IPS-NIHi7 (cell line): ENCODE measurements at regions not wholly inside any gene's neighbourhood (a gene's known extent, or its start where the extent isn't known, plus 50 kb on each side); places are given as distances from the start of the nearest gene placed in this dataset.
A peak's percentile ranks its signal among the peaks of the same experiment; 100 is the strongest.

Source experiments
- DNase-seq: peaks from one replicate; pipeline ENCODE4 v3.0.0; 2012; ENCODE audit warnings: mixed read lengths; ENCODE audit errors: extremely low spot score

DNA sequence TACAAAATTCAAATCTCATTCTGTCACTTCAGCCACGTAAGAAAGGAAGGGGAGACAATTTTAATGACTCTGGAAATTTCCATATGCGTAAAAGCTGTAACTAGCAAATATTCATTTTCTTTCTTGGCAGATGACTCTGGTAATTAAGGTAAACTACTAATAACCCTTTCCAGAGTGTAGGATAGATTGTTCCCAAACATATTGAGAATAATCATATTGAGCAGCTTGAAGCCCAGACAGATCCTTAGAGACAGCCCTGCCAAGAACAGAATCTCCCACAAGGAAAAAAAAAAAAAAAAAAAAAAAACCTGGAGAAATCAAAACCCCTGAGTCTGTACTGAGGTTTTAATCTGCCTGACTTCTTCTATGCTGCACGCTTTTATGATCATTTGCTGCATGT is 163.6 kb upstream of the TMPO start:
- no peak for DNase-seq

DNA sequence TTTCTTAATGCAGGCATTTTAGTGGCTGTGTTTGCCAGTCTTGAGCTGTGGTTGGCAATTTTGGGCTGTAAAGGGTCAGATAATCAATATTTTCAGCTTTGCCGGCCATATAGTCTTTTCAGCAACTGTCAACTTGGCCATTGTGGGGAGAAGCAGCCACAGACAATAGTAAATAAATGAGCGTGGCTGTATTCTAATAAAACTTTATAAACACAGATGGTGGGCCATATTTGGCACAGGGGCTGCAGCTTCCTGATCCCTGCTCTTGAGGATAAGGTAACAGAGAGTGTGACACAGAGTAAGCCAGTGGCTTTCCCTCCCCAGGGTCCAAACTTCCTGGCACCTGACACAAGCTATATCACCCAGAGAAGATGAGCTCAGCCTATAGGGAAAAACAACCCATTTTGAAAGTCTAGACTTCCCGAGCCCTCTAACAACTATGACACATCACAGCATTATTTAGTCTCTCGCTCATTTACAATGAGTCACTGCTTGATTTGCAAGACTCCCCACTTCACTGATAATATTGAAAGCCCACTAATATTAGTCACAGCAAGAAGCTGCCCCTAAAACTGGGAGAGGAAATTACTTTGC is 163.1 kb upstream of the TMPO start:
- DNase-seq: peak; percentile 48

DNA sequence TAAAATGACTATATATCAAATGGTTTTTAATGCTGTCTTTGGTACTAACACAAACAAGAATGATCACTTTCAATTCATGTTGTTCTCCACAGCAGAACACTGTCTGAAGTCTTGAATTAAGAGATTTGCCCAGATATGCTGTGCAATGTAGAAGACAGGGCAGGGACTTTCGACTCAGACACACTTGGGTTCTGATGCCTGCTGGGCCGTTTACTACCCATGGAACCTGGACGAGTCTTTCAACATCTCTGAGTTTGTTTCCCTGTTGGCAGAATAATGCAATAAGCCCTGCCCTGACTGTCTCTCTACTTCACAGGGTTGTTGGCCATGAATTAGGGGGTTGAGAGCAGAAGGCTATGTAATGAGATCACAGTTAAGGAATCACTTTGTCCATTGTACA is 162.6 kb upstream of the TMPO start:
- DNase-seq: no peak

DNA sequence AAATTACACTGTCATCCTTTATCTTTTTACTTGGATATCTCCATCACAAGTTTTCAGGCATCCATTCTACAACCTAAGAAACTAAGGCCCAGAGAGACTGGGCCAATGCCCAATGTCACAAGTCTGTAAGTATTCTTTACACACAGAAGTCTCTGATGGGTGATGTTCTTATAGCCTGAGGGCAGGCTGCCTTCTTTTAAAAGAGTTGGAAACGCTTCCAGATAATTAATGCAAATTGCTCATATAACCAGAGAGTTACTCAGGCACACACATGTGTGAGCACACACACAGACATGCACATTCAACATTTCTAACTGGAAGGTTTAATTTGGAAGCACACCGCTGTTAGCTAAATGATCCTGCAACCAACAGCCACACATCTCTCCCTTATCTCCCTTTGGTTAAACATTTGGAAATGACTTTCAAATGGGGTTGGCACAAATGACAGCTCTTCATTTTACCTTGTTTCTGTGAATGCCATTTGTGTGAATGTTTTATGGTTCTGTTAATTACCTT is 160.8 kb upstream of the TMPO start:
- no peak for DNase-seq

DNA sequence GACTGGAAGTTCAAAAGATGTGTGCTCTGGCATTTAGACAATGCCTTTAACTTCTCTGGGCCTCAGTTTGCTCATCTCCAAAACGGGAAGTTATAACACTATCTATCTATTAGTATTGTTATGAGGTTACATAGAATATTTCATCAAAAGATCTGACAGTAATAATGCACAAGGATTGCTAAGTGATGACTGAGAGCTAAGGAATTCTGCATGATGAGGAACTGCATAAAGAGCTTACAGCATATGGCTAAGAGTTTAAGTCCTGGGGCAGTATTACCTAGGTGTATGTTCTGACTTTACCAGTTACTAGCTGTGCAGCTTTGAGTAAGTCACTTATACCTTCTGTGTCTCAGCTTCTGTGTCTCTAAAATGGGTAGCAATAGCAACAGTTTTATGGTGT is 160.1 kb upstream of the TMPO start:
- DNase-seq: no peak

DNA sequence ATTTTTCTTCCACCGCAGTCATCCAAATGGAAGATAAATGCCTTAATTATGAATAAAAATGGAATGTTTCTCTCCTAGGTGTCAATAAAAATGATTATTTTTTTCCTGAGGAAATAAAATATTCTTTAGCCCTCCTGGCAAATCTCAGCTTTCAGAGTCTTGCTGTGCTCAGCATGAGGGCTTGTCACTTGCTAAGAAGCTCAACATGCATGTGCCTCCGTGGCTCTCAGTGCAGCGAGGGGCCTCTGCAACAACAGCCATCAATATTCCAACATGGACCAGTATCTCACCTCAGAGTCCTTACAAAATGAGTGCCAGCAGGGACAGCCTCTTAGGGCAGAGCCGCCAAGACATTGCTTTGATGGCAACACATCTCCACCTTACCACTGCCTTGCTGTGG is 159.5 kb upstream of the TMPO start:
- no peak for DNase-seq

DNA sequence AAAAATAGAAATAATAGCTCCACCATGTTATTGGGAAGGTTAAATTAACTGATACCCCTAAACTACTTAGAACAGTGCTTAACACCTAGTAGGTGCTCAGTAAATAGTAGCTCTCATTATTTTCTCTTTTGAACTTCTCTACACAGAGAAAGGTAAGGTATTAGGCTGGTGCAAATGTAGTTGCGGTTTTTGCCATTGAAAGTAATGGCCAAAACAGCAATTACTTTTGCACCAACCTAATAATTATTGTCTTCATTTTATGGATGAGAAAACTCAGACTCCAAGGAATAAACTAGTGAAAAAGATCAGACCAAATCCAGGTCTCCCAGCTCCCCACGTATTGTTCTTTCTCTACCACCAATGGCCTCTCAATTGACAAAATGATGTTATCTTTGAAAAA is 157.2 kb upstream of the TMPO start:
- DNase-seq: no peak

DNA sequence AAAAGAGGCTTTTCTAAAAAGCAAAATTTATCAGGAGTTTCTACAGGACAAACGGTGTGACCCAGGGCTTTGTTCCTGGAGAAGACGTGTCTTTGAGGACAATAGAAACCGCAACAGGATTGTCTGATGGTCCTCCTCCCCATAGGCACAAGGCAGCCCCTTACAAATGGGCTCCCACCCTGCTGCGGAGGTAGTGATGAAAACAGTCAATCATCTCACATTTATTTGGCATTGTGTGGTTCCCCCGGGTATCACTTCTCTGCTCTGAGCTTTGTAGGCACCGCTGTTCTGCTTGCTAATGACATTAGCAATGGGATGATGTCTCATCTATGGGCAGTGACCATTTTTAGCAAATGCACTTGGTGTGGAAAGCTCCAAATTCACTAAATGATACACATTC is 155.5 kb upstream of the TMPO start:
- no peak for DNase-seq

DNA sequence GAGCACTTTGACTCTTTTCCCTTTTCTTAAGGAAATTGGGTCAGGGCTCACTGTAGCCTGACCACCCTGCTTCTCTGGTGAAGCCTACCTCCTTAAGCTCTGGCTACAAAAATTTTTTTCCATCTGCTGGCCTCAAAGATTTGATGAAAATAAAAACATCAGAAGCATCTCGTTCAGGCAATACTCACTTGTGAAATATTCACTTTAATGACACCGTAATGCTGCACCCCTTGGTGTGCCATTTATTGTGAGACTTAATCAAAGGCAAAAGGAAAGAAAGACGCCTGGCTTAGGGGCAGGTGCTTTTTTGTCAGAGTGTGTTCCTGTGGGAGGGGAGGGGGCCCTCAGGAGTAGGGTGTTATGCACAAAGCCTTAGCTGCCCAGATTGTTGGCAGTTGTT is 155.0 kb upstream of the TMPO start:
- DNase-seq: no peak

DNA sequence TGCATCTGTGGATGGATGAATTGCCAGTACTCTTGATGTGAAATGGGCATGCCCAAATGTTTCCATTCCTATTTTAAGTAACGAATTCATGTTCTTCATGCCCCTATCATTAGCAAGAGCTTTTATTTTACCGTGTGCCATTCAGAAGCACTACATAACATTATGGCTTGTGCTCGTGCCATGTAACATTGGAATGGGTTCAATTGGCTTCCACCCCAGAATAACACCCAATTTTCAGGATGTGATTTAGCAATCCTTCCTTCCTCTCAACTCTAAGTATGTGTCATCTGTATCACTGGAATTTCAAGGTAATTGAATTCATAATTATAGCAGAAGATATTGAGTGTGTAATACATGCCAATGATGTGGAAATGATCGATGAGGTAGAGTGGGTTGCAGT is 145.8 kb upstream of the TMPO start:
- DNase-seq: no peak

DNA sequence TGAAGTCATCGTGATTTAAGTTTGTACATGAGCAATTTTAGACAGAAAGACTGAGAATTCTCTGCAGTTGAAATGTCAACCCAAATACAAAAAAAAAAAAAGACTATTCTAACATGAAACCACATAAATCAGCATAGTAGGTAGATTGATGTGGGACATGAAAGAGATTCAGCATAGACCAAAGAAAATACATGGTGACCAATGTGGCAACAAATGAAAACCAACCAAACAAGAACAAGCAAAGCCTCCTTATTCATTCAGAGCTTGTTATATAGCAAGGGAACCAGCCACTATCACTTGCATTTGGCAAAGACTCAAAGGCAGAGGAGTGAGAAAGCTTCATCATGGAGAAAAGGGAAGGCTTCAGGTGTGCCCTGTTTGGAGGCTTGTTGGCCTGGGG is 144.4 kb upstream of the TMPO start:
- no peak for DNase-seq

DNA sequence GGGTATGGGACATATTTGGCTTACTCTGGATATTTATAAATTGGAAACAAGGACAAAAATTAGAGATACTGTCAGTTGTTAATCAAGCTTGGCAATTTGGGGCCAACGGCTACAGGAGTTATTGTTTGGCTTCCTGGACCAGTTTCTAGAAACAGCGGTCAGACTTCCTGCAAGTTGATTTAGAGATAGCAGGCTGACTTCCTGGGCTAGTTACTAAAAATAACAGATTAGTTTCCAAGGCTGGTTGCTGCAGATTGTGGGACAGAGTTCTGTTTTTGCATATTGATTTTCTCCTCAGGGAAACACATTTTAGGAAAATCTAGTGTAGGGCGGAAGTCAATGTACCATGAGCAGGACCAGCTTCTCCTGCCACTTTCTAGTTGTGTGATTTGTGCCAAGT is 144.0 kb upstream of the TMPO start:
- no peak for DNase-seq

DNA sequence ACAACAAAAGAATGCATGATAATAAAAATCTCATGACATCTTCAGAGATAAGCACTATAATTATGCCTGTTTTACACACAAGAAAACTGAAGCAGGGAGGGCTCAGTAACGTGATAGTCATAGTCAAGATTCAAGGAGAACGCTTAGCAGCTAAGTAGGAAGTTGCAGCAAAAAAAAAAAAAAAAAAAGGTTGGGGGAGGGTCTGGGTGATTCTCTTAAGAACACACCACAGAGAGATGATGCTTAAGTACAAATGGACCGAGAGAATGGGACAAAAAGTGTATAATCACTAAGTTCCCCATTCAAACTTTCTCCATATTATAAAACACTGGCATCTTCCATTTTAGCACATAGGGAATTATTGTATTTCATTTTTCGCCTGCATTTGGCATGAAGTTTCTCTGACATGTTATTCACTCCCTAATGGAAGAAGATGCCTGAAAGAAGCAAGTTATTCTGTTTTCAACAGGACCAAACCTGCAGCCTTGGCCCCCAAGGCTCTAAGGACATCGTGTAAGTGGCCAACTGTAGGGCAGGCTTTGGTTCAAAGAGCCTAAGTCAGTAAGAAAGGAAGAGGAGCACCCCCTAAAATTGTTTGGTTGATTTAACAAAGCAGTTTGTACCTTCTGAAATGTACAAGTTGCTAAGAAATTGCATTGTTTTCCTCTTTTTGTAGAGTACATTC is 142.9 kb upstream of the TMPO start:
- DNase-seq: no peak

DNA sequence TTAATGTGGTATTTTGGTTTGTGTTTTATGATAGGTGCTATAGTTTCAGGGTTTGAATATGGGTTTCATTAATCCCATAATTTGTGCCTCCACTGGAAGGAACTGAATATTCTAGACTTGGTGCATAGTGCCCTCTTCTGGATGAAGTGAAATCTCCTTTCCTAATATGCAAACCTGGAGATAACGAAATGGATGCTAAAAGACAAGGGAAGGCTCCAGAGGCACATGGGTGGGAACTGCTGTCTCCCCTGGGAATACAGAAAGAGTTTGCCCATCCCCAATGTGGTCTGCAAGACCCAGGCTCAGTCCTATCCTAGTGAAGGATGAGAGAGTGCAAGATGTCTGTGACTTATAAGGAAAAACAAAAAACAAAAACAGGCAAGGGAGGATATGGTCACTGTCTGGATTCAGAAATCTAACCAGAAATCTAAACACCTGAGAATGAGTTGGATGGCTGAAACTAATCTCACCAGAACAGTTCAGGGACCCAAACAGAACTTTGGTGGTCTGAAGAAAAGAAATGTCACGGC is 142.3 kb upstream of the TMPO start:
- peak; percentile 60 for DNase-seq

DNA sequence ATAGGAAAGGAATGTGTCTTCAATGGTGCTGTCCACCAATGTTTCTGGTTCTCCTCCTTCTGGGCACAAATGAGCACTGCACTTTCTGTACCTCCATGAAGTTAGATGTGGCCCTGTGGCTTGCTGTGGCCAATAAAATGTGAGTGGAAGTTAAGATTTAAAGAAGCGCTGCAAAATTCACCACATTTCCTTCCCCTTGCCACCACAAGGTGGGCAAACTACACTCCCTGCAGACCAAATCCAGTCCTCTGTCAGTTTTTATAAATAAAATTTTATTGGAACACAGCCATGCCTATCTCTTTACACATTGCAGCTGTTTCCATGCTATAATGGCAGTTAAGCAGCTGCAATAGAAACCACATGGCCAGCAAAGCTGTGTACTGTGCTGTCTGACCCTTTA is 141.4 kb upstream of the TMPO start:
- DNase-seq: no peak

DNA sequence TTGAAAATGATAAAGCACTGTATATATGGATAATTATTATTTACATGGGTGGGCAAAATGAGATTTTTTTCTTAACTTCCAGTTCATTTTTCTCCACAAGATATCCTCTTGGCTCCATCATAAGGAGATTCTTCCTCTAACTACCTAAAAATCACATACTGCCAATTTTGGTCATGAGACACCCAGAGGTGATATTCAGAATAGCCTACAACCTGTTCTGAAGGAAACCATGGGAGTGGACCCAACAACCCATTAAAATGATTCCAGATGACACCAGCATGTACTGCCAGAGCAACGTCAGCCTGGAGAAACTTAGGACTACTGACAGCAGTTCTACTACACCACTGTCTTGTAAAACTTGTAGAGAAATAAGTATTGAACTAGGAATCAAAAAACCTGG is 136.3 kb upstream of the TMPO start:
- DNase-seq: no peak

DNA sequence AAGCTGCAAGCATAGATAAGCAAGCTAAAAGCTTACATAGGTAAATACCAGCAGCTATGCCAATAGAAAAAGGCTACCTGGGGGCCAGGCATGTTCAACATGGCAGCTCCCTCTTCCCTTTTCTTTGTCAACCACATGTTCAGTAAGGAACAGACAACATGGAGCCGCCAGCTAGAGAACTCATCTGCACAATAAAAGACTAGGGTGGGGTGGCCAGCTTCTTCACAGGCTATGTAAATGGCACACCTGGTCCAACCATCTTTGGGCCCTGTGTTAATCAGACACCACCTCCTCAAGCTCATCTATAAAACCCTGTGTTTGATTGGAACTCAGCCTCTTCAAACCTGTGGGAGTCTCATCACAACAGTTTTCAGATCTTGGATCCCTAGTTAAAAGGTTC is 129.7 kb upstream of the TMPO start:
- no peak for DNase-seq

DNA sequence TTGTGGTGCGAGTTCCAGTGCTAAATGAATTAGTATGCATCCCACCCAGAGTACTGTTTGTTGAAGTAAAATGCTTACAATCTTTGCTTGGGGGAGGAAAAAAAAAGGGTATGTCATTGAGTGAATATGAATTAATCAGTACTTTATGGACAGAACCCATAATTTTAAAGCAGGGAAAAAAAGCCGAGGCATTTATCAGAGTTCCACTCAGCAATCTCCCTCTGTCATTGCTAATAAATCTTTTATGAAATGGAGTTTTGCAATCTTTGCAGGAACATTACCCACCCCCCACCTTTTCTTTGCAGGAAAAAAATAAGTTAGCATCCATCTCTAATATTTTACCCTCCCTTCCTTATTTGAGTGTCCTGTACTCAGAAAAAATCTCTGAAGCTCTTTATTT is 127.9 kb upstream of the TMPO start:
- no peak for DNase-seq

DNA sequence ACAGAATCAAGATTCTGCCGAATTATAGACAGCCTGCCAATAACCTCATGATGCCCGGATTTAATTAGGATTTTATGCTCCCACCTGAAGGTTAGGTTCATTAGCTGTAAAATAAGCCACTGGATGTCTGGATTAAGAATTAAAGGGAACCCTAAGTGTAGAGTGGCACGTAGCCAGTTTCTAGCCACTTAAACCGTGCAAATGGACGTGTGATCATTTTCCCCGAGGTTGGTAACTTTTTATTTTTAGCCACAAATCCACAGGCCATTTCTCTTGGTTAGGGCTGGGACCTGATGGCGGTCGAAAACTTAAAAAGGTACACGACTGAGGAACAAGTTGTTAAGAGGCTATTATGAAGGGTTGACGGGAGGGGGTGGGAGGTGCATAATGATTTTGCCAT is 127.3 kb upstream of the TMPO start:
- no peak for DNase-seq

DNA sequence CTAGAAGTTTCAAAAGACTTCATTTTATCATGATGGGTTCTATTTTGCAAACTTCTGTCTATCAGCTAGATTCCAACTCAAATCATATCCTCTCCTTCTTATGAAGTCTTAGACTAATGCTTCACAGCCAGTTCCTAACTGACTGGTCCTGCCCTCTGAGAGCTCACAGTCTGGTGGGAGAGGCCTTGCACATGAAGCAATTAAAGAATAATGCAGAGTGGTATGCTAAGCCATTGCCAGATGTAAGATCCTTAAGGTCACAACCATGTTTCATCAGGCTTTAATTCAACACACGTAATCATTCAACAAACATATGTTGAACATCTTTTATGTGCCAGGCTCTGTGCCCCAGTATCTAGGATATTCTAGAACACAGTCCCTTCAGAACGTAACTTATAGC is 125.8 kb upstream of the TMPO start:
- DNase-seq: no peak

DNA sequence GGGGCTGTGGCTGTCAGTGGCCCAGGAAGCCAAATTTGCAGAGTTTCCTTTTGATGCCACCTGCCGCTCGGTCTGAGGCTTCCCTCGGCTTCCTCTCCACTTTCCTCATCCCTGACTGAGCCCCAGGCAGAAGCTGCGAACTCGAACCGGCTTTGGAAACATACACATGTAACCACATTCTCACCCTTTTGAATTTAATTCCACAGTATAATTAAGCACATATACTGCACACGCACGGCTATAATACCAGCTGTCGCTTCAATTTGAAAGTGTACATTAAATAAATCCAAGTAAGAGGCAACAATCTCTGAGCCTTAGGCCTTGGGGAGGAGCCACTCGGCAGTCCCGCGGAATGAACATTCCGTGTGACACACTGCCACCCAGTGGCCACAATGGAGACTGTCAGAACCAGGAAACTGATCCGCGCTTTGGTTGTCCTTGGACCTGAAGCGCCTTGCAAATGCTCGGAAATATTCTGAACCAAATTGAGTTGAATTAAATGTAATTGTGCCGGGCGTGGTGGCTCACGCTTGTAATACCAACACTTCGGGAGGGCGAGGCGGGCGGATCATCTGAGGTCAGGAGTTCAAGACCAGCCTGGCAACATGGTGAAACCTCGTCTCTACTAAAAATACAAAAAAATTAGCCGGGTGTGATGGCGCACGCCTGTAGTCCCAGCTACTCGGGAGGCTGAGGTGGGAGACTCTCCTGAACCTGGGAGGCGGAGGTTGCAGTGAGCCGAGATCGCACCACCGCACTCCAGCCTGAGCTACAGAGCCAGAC is 117.9 kb upstream of the TMPO start:
- peak; percentile 77 for DNase-seq

DNA sequence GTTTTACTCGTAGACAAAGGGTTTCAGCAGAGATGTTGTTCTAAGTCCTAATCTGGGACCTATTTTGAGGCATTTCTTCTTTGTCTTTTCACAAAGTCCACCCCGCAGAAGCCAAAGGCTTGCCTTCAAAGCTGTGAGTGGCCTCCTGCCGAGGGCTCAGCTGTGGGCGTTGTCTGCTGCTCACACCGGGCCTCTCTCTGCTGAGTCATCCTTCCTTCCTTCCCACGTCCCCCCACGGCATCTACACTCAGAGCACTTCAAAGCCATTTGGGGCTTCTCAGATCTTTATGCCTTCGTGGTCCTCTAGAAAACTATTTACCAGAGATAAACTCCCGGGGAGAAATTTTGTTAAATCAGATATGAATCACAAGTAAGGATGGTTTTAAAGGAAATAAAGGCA is 115.9 kb upstream of the TMPO start:
- peak; percentile 71 for DNase-seq

DNA sequence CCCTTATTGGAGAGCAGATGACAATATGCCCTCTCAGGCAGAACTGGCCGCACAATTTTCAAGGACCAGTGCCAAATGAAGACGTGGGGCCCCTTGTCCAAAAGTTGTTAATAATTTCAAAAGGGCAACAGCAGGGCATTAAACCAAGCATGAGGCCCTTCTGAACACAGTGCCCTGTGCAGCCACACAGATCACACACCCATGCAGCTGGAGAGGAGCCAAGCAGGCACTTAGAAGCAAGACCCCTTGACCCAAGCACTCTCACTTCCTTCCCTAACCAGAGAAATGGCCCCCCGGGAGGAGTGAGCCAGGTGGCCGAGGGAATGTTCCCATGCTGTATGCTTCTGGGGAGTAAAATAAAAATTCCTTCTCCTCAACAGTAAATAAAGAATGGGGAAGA is 114.0 kb upstream of the TMPO start:
- no peak for DNase-seq
